Cerebellar cortex (tissue), 1 donor: ENCODE measurements at regions not wholly inside any gene's neighbourhood (a gene's known extent, or its start where the extent isn't known, plus 50 kb on each side); places are given as distances from the start of the nearest gene placed in this dataset.
"Not testable (repeated sequence)": the region's sequence is repeated elsewhere in the genome, so short reads cannot be mapped to it uniquely, and the experiment has no call there.

Experiments used
- DNase-seq: peaks from one replicate; pipeline ENCODE4 v3.0.0-alpha.2; 2015; ENCODE audit warnings: low spot score

- no peak for DNase-seq
Measured at GRCh38 chr3:127520993-127521392, 69.5 kb downstream of the TPRA1 start.

- no peak for DNase-seq
Measured at GRCh38 chr3:127518456-127519081, 72.0 kb downstream of the TPRA1 start.

- DNase-seq = no peak
Measured at GRCh38 chr3:127512256-127512655, 78.3 kb downstream of the TPRA1 start.

- DNase-seq = no peak
Measured at GRCh38 chr3:127501177-127501576, 89.4 kb downstream of the TPRA1 start.

- DNase-seq = no peak
Measured at GRCh38 chr3:127497676-127498075, 92.9 kb downstream of the TPRA1 start.

- DNase-seq = no peak
Measured at GRCh38 chr3:127497166-127497565, 93.4 kb downstream of the TPRA1 start.

- DNase-seq = no peak
Measured at GRCh38 chr3:127495821-127496655, 94.5 kb downstream of the TPRA1 start.

GRCh38 chr3:127493924-127494646, 96.4 kb downstream of the TPRA1 start:
- DNase-seq = no peak

- no peak for DNase-seq
Measured at GRCh38 chr3:127492426-127492825, 98.1 kb downstream of the TPRA1 start.

GRCh38 chr3:127491909-127492308, 98.6 kb downstream of the TPRA1 start:
- no peak for DNase-seq

- DNase-seq = no peak
Measured at GRCh38 chr3:127491323-127491722, 99.2 kb downstream of the TPRA1 start.

GRCh38 chr3:127491024-127491305, 99.6 kb downstream of the TPRA1 start:
- not testable (repeated sequence) for DNase-seq

GRCh38 chr3:127490271-127491023, 100.1 kb downstream of the TPRA1 start:
- DNase-seq = no peak

- DNase-seq = no peak
Measured at GRCh38 chr3:127489357-127489756, 101.2 kb downstream of the TPRA1 start.

- DNase-seq = no peak
Measured at GRCh38 chr3:127488740-127489139, 101.8 kb downstream of the TPRA1 start.

- DNase-seq = no peak
Measured at GRCh38 chr3:127488141-127488672, 102.3 kb downstream of the TPRA1 start.

- no peak for DNase-seq
Measured at GRCh38 chr3:127487196-127487595, 103.3 kb downstream of the TPRA1 start.

- DNase-seq = no peak
Measured at GRCh38 chr3:127486321-127486944, 104.1 kb downstream of the TPRA1 start.

GRCh38 chr3:127485396-127486170, 105.0 kb downstream of the TPRA1 start:
- no peak for DNase-seq

- no peak for DNase-seq
Measured at GRCh38 chr3:127484601-127485388, 105.7 kb downstream of the TPRA1 start.
